HPDE6-E6E7 (cell line): ENCODE measurements at regions not wholly inside any gene's neighbourhood (a gene's known extent, or its start where the extent isn't known, plus 50 kb on each side); places are given as distances from the start of the nearest gene placed in this dataset.

ENCODE experiments used
- DNase-seq: peaks from one replicate; pipeline ENCODE4 v3.0.0; 2011; ENCODE audit warnings: missing footprints; ENCODE audit errors: extremely low spot score

GRCh38 chr20:52864916-52865605, 107.1 kb upstream of the TSHZ2 start:
- DNase-seq = no peak

GRCh38 chr20:52859156-52859876, 112.8 kb upstream of the TSHZ2 start:
- peak; percentile 53 for DNase-seq

- no peak for DNase-seq
Observed at GRCh38 chr20:52852714-52853113, 119.4 kb upstream of the TSHZ2 start.

GRCh38 chr20:52847731-52848359, 124.3 kb upstream of the TSHZ2 start:
- no peak for DNase-seq

GRCh38 chr20:52847029-52847660, 125.0 kb upstream of the TSHZ2 start:
- DNase-seq = peak; percentile 75

GRCh38 chr20:52845044-52845443, 127.1 kb upstream of the TSHZ2 start:
- no peak for DNase-seq

- no peak for DNase-seq
Observed at GRCh38 chr20:52843425-52843824, 128.7 kb upstream of the TSHZ2 start.

- no peak for DNase-seq
Observed at GRCh38 chr20:52841003-52841402, 131.2 kb upstream of the TSHZ2 start.

GRCh38 chr20:52840041-52840440, 132.1 kb upstream of the TSHZ2 start:
- no peak for DNase-seq

GRCh38 chr20:52838510-52839241, 133.5 kb upstream of the TSHZ2 start:
- DNase-seq = no peak

GRCh38 chr20:52837378-52837777, 134.8 kb upstream of the TSHZ2 start:
- DNase-seq = no peak

- no peak for DNase-seq
Observed at GRCh38 chr20:52833901-52834300, 138.3 kb upstream of the TSHZ2 start.

- no peak for DNase-seq
Observed at GRCh38 chr20:52832151-52832774, 139.9 kb upstream of the TSHZ2 start.

GRCh38 chr20:52830598-52830997, 141.6 kb upstream of the TSHZ2 start:
- no peak for DNase-seq

- DNase-seq = no peak
Observed at GRCh38 chr20:52829111-52829510, 143.0 kb upstream of the TSHZ2 start.

- no peak for DNase-seq
Observed at GRCh38 chr20:52828199-52828598, 144.0 kb upstream of the TSHZ2 start.

GRCh38 chr20:52826722-52827121, 145.4 kb upstream of the TSHZ2 start:
- DNase-seq = no peak

GRCh38 chr20:52826321-52826720, 145.8 kb upstream of the TSHZ2 start:
- DNase-seq = no peak

- no peak for DNase-seq
Observed at GRCh38 chr20:52824494-52825216, 147.5 kb upstream of the TSHZ2 start.

GRCh38 chr20:52823303-52823702, 148.9 kb upstream of the TSHZ2 start:
- DNase-seq = no peak
